ENCODE measurements at regions not wholly inside any gene's neighbourhood (a gene's known extent, or its start where the extent isn't known, plus 50 kb on each side); places are given as distances from the start of the nearest gene placed in this dataset.

DNA sequence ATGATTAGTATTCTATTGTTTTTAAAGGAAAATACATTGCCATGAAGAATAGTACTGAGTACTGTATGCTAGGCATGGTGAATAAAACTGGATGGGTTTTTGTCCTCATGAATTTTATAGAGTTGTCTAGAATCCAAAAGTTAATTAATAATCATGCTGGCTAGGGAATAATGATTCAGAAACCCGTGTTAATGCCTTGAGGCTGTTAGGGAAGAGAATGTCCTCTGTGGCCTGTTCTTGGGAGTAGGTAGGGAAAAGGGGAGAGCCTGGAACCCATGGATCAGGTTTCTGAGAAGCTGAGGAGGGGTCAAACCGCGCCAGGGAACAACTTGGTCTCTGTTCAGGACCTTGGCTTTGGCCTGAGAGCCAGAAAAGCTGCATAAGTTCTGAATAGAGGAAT lies 1376.3 kb upstream of the SLC10A2 start:
- no peak for TF ChIP-seq POLR2A (IDR thresholded peaks at IDR 0.05)
- TF ChIP-seq, protein P1, sequence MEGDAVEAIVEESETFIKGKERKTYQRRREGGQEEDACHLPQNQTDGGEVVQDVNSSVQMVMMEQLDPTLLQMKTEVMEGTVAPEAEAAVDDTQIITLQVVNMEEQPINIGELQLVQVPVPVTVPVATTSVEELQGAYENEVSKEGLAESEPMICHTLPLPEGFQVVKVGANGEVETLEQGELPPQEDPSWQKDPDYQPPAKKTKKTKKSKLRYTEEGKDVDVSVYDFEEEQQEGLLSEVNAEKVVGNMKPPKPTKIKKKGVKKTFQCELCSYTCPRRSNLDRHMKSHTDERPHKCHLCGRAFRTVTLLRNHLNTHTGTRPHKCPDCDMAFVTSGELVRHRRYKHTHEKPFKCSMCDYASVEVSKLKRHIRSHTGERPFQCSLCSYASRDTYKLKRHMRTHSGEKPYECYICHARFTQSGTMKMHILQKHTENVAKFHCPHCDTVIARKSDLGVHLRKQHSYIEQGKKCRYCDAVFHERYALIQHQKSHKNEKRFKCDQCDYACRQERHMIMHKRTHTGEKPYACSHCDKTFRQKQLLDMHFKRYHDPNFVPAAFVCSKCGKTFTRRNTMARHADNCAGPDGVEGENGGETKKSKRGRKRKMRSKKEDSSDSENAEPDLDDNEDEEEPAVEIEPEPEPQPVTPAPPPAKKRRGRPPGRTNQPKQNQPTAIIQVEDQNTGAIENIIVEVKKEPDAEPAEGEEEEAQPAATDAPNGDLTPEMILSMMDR (IDR thresholded peaks at IDR 0.05) = no peak
